Suppressor macrophage treated with lipopolysaccharide for 4 hours (primary cell): ENCODE measurements at regions not wholly inside any gene's neighbourhood (a gene's known extent, or its start where the extent isn't known, plus 50 kb on each side); places are given as distances from the start of the nearest gene placed in this dataset.

Experiments used
- DNase-seq: peaks from one replicate; pipeline ENCODE4 v3.0.0-alpha.2; 2020

- no peak for DNase-seq
Observed at GRCh38 chr2:43031471-43032212, 194.8 kb downstream of the ZFP36L2 start.

DNA sequence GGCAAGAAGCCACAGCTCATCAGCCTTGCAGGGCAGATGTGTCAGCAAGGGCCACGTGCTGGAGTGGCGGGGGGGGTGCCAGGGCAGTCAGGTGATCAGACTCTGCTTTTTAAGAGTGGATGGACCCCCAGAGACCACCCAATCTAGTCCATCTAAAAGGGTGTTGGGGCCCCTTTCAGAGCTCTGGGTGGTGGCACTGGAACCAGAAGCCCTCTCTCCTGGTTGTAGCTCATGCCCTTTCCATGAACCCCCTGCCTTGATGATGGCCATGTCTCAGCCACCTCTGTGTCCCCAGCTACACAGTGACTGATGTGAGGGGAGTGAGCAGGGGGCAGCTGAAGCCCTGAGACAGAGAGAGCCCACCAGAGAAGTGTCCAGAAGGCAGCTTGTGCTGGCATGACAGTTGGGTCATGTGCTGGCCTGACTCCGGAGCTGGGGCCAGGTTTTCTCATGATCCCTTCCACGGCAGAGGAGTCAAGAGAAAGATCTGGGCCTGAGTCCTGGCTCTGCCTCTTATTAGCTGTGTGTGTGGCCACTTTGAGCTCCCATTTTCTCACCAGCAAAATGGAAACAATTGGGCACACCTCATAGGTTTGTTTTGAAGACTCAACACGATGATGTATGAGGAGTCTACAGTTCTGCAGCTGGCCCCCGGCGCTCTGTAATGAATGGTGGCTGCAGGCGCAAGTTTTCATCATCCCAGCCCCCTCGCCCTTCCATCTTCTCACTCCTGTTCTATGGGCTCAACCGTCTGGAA is 195.7 kb downstream of the ZFP36L2 start:
- DNase-seq = no peak

DNA sequence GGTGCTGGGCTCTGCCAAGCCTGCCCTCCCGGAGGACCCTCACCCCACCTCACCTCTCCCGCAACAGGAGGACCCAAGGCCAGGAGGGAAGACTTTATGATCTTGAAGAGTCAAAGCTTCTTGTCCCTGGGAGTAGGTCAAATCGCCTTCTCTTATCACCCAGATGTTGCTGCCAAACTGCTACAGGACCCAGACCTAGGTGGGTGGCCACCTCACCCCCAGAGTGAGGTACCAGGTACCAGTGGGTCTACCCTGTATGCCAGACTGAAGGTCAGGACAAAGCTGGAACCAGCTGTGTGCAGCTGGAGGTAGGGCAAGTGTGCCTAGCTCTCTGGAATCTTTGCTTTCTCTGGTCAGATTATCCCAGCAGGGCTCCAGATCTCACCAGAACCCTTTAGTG is 197.2 kb downstream of the ZFP36L2 start:
- DNase-seq = no peak

DNA sequence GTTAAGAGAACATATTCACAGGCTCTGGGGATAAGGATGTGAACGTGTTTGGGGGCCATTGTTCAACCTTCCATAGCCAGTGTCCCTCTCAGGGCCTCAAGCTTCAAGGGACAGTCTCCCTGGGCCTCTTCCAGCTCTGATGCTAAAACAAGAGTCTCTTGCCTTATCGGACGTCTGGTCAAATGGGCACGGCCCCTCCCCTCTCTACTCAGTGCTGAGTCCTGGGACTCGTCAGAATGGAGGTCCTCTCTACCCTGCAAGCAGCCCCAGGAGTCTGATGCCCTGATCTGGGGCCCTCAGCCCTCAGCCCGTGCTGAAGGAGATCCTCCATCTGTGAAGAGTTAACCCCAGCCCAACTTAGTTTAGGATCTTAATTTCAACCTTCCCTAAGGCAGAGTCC is 198.2 kb downstream of the ZFP36L2 start:
- DNase-seq = no peak

DNA sequence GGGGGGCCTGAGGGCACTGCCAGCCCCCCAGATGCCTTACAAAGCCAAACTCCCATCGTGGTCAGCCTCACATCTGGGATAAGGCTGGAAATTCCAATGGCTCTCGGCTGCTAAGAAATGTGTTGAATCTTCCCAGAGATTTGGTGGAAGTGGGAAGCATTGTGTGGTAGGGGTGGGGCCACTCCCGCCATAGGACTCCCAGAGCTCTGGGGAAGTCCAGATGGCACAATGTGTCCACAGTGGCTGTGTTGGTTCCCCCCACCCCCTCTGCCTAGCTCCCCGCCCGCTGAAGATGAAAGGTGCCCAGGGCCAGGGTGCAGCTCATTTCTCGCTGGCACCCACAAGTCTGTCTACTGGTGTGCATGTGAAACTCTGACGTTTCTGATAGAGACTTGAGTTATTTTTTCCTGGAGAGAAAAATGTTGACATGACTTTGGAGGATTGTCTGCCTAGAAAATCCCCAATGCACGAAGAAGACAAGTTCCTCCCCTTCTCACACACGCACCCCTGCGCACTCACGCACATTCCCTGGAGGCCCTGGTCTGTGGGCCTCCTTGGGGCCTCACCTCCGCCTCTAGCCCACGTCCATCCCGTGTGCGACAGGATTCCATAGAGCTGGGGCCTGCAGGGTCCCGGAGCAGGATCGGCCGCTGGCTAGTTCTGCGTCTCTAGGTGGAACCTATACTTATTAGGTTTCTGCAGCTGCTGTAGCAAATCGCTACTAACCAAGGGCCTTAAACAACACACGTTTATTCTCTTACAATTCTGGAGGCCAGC is 199.1 kb downstream of the ZFP36L2 start:
- peak; percentile 71 for DNase-seq

- no peak for DNase-seq
Observed at GRCh38 chr2:43026426-43027096, 199.8 kb downstream of the ZFP36L2 start.

- DNase-seq = no peak
Observed at GRCh38 chr2:43025709-43026295, 200.6 kb downstream of the ZFP36L2 start.

DNA sequence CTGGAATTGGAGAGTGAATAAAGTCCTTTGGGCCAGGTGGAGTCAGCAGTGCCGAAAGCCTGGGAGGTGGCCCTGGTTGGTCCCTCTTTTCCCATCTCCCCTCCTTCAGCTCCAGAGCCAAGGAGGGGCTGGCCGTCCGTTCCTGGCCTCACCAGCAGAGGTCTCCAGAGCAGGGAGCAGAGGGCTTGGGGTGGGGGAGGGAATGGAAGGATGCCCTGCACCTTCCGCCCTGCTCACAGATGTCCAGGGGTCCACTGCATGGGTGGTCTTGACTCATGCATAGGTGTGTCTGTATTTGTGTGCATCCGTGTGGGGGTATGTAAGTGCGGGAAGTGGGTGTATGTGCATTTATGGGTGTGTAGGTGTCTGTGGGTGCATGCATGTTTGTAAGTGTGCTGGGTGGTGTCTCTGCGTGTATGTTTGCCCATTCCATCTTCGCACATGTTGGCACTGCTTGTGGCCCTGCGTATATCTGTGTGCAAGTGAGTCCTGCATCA is 201.8 kb downstream of the ZFP36L2 start:
- peak; percentile 63 for DNase-seq

- no peak for DNase-seq
Observed at GRCh38 chr2:43023791-43024514, 202.5 kb downstream of the ZFP36L2 start.

DNA sequence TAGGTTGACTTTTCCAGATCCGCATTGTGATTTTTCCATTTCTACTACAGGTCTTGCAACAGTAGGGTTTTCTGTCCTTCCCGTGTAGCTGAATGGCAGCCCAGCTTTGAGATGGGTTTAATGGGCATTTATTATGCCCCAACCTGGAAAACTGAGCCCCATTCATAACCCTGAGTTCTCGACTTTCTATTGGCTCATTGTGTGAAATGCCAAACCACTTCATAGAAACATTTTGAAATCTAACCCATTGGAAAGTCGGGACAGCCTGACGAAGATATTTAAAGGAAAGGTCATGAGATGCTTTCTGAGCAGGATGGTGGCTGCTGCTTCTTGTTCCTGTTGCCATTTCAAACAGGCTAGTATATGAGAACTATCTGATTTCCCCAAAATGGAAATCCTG is 203.5 kb downstream of the ZFP36L2 start:
- no peak for DNase-seq

GRCh38 chr2:43021791-43022509 is 204.5 kb downstream of the ZFP36L2 start:
- no peak for DNase-seq

- DNase-seq = no peak
Observed at GRCh38 chr2:43020990-43021669, 205.3 kb downstream of the ZFP36L2 start.

DNA sequence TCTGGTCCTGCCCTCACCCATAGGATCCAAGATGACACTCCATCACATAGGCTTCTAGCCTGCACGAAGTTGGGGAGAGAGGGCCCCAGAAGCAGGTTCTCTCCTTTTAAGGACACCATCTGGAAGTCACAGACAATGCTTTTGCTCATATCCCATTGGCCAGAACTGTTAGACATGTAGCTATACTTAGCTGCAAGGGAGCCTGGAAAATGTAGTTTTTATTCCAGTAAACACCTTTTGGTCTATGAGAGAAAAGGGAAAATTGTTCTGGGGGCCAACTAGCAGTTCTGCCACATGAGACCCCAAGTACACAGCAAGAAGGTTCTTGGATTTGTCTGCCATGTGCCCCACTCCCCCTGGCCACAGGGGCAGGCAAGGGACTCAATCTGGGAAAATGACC is 206.1 kb downstream of the ZFP36L2 start:
- DNase-seq = no peak

DNA sequence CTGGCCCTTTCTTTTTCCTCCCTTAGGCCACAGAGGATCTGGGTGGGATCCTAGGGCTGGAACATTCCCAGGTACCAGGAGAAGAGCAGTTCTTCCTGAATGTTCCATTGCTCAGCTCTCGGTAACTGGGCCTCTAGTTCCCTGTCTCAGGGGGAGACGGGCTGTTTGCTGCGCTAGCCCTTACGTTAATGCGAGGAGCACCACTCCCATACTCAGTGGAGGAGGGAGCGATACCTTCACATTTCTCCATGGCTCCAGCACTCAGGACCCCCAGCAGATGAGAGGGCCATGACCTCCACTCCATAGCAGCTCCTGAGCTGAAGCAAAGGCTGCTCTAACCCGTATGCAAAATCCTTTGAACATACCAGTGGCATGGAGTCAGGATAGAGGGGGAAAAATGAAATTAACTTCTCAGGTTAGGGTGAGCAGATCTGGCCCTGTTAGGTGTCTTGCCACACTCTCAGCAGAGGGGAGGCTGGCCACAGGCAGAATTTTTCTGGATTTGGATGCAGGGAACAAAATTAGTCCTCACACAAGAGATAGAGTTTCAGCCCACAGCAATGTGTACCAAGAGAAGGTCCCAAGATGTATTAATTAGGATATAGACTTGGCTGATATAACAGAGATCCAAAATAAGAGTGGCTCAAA is 206.7 kb downstream of the ZFP36L2 start:
- DNase-seq = no peak

GRCh38 chr2:43019025-43019367 is 207.4 kb downstream of the ZFP36L2 start:
- DNase-seq = no peak

DNA sequence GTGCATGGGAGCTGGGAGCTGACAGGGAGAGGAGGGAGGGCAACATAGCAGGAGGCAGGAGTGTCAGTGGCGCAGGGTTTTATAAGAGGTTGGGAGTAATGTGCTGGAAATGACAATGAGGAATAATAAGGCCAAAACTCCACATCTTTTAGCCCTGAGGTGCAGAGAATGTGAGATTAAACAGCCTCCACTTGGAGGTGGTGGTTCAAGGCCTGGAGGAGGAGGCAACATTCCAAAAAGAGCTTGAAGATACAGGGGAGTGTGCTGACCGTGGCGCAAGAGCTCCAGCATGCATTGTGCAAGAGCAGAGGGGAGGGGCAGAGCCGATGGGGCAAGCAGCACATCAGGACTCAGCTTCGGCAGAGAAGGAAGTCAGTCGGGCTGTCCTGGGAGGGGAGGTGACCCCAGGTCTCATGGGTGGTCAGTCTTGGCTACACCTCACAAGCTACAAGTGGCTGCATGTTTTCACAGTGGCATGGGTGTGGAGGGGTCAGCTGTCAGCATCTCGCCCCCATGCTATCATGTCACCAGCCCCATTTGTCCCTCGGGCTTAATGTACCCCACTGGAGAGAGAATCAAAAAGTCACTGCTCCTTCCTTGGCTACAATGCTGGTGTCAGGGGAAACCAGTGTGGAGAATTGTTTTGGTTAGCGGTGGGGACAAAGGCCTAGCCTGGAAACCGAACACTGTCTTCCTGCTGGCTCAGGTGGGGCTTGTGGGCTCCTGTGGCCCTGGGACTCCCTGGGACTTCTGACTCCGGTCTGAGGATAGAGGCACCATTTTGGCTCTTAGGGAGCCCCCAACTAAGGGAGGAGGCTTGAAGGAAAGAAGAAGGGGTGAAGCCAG is 208.0 kb downstream of the ZFP36L2 start:
- peak; percentile 91 for DNase-seq

- DNase-seq = no peak
Observed at GRCh38 chr2:43013821-43014345, 212.5 kb downstream of the ZFP36L2 start.

- DNase-seq = no peak
Observed at GRCh38 chr2:43012966-43013365, 213.4 kb downstream of the ZFP36L2 start.

- DNase-seq = no peak
Observed at GRCh38 chr2:43011158-43011491, 215.3 kb downstream of the ZFP36L2 start.
